IPS DF 6.9 (cell line): ENCODE measurements at regions not wholly inside any gene's neighbourhood (a gene's known extent, or its start where the extent isn't known, plus 50 kb on each side); places are given as distances from the start of the nearest gene placed in this dataset.

Experiments used
- DNase-seq: peaks from one replicate; pipeline ENCODE4 v3.0.0-alpha.2; 2013; ENCODE audit warnings: low read depth, low spot score
- H3K27ac ChIP-seq: one replicate; pipeline ENCODE4 v1.5.1; 2013; ENCODE audit warnings: low read length, control low read depth
- H3K27me3 ChIP-seq: 2 replicates; pipeline ENCODE4 v1.6.1; 2013; ENCODE audit warnings: mild to moderate bottlenecking, low read length; ENCODE audit not compliant: control insufficient read depth, insufficient read depth
- H3K36me3 ChIP-seq: 2 replicates; pipeline ENCODE4 v1.6.1; 2013; ENCODE audit warnings: low read length; ENCODE audit not compliant: control insufficient read depth, insufficient read depth
- H3K4me1 ChIP-seq: 2 replicates; pipeline ENCODE4 v1.6.1; 2013; ENCODE audit warnings: low read length; ENCODE audit not compliant: control insufficient read depth, insufficient read depth
- H3K4me3 ChIP-seq: 2 replicates; pipeline ENCODE4 v1.5.1; 2013; ENCODE audit warnings: mild to moderate bottlenecking, low read length
- H3K9me3 ChIP-seq: 2 replicates; pipeline ENCODE4 v1.6.1; 2013; ENCODE audit warnings: low read length, inconsistent platforms; ENCODE audit not compliant: control insufficient read depth, insufficient read depth
- WGBS: extraction: QIAGEN DNeasy Blood & Tissue Kit; methylation state at CpG from one replicate; pipeline ENCODE4 v1.1.7; 2013; ENCODE audit warnings: mixed read lengths, missing lambda C conversion rate; ENCODE audit not compliant: insufficient read length, insufficient coverage; 5-methylcytosine and 5-hydroxymethylcytosine counted together

GRCh38 chr7:81331061-81332018 lies 412.5 kb upstream of the SEMA3C start:
- Histone ChIP-seq H3K4me1 (no peaks in the 10 kb centered on the region; the same call in 1 of the 2 replicates), H3K4me3 (no peak overlapping the region), H3K27ac (no peak overlapping the region), H3K27me3 (no peaks in the 10 kb centered on the region), H3K9me3 (no peaks in the 10 kb centered on the region), H3K36me3 (no peaks in the 10 kb centered on the region)
- no CpG with 5 or more reads among the region's 1 CpG for WGBS
- DNase-seq, result no peak

- Histone ChIP-seq H3K4me1 (no peaks in the 10 kb centered on the region; the same call in 1 of the 2 replicates), H3K9me3 (no peaks in the 10 kb centered on the region), H3K27ac (no peak overlapping the region), H3K36me3 (no peaks in the 10 kb centered on the region), H3K4me3 (no peak overlapping the region), H3K27me3 (no peaks in the 10 kb centered on the region)
- DNase-seq, result no peak
- no CpG with 5 or more reads among the region's 1 CpG for WGBS
Observed at GRCh38 chr7:81330108-81330507, 411.3 kb upstream of the SEMA3C start.

- Histone ChIP-seq H3K36me3 (no peaks in the 10 kb centered on the region), H3K4me3 (no peak overlapping the region), H3K27ac (no peak overlapping the region), H3K4me1 (no peaks in the 10 kb centered on the region; the same call in 1 of the 2 replicates), H3K9me3 (no peaks in the 10 kb centered on the region), H3K27me3 (no peaks in the 10 kb centered on the region)
- WGBS, result no CpG with 5 or more reads among the region's 4 CpGs
- DNase-seq, result no peak
Observed at GRCh38 chr7:81327468-81328266, 408.8 kb upstream of the SEMA3C start.

- no CpG with 5 or more reads among the region's 1 CpG for WGBS
- Histone ChIP-seq H3K27ac (no peak overlapping the region), H3K4me1 (no peaks in the 10 kb centered on the region), H3K27me3 (no peaks in the 10 kb centered on the region), H3K36me3 (no peaks in the 10 kb centered on the region), H3K4me3 (no peak overlapping the region), H3K9me3 (no peaks in the 10 kb centered on the region)
- no peak for DNase-seq
Observed at GRCh38 chr7:81321949-81322348, 403.1 kb upstream of the SEMA3C start.

- H3K4me3 ChIP-seq, result no peak overlapping the region
Observed at GRCh38 chr7:81317741-81318140, 398.9 kb upstream of the SEMA3C start.

DNA sequence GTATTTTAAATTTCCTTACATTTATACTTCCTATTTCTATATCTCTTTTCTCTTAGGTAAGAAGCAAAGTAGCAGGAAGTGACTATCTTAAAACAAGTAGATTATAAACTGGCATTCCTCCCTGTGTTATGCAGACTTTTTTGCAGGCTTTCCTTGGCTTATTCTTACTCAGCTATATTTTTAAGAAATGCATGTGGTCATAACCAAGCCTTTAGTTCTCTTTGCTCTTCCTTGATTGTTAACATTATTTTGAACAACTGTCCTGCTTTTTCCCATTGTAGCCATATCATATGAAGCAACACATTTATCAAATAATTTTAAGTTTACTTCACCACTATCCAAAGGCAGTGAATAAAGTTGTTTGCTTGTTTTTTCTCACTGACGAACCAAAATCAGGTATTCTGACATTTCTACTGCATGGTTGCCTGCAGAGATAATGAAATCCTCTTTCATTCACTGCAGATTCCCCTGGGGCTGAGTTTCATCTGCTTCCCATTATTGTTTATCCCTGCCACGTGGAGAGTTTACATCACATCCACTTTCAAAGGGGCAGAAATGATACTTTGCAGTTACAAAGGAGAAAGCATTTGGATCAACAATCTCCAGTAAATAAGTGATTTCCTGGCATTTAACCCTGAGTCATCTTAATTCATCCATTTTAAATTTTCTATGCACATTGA lies 389.9 kb upstream of the SEMA3C start:
- WGBS, result no CpG with 5 or more reads among the region's 2 CpGs

More at GRCh38 chr7:81317741-81318140, 398.9 kb upstream of the SEMA3C start:
- Histone ChIP-seq H3K36me3 (no peaks in the 10 kb centered on the region), H3K27ac (no peak overlapping the region), H3K4me1 (no peaks in the 10 kb centered on the region), H3K9me3 (no peaks in the 10 kb centered on the region), H3K27me3 (no peaks in the 10 kb centered on the region)
- no peak for DNase-seq
- no CpG with 5 or more reads among the region's 3 CpGs for WGBS

GRCh38 chr7:81301815-81302214 lies 383.0 kb upstream of the SEMA3C start:
- H3K27ac ChIP-seq, result no peak overlapping the region
- H3K36me3 ChIP-seq, result no peaks in the 10 kb centered on the region
- DNase-seq, result no peak
- H3K4me3 ChIP-seq, result no peak overlapping the region
- no peaks in the 10 kb centered on the region for H3K9me3 ChIP-seq
- no CpG with 5 or more reads among the region's 2 CpGs for WGBS
- no peaks in the 10 kb centered on the region for H3K27me3 ChIP-seq
- no peaks in the 10 kb centered on the region for H3K4me1 ChIP-seq

More for the DNA sequence above, 389.9 kb upstream of the SEMA3C start:
- Histone ChIP-seq H3K36me3 (no peaks in the 10 kb centered on the region), H3K27me3 (no peaks in the 10 kb centered on the region), H3K4me1 (no peaks in the 10 kb centered on the region), H3K4me3 (no peak overlapping the region), H3K27ac (no peak overlapping the region), H3K9me3 (no peaks in the 10 kb centered on the region)
- no peak for DNase-seq

DNA sequence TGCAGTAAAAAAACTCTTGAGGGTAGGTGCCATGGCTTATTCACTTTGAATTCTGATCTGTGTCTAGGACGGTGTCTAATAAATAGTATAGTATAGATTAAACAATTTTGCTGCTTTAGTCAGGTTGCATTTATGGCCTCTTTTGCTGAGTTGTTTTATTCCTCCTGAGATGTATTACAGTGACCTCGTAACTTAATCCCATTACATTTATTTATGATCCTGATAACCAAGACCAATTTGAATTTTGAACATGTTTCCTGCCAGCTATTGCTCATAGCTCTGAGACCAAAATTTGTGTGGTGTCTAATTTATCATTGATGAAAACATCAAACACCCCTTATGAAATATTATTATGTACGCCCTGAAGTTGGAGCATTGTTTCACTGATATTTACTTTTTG lies 381.9 kb upstream of the SEMA3C start:
- H3K27me3 ChIP-seq, result no peaks in the 10 kb centered on the region
- no CpG with 5 or more reads among the region's 3 CpGs for WGBS
- no peak overlapping the region for H3K27ac ChIP-seq
- no peaks in the 10 kb centered on the region for H3K9me3 ChIP-seq
- DNase-seq, result no peak
- no peaks in the 10 kb centered on the region for H3K36me3 ChIP-seq
- H3K4me3 ChIP-seq, result no peak overlapping the region
- H3K4me1 ChIP-seq, result no peaks in the 10 kb centered on the region

DNA sequence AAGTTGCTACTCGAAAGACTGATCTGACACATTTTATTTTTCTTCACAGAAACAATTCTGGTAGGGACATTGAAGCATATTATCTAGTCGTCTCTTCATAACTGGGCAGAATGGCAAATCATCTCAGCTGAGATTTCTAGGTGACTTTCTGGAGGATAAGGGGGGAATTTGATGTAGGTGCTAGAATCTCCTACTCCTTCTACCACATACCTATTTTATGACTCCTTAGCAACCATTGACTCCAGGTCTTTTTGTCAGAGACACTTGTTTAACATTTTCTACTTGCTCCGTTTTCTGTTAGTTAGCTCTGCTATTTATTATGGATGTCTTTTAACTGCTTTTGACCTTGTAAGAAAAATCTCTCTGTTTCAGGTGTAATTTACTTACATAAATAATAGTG lies 380.9 kb upstream of the SEMA3C start:
- no peaks in the 10 kb centered on the region for H3K27me3 ChIP-seq
- DNase-seq, result no peak
- no CpG with 5 or more reads among the region's 3 CpGs for WGBS

More for the DNA sequence above, 380.9 kb upstream of the SEMA3C start:
- H3K36me3 ChIP-seq, result no peaks in the 10 kb centered on the region
- H3K27ac ChIP-seq, result no peak overlapping the region
- H3K9me3 ChIP-seq, result no peaks in the 10 kb centered on the region
- H3K4me3 ChIP-seq, result no peak overlapping the region
- no peaks in the 10 kb centered on the region for H3K4me1 ChIP-seq
